ENCODE measurements at regions not wholly inside any gene's neighbourhood (a gene's known extent, or its start where the extent isn't known, plus 50 kb on each side); places are given as distances from the start of the nearest gene placed in this dataset.
"Not testable (repeated sequence)": the region's sequence is repeated elsewhere in the genome, so short reads cannot be mapped to it uniquely, and the experiment has no call there.

DNA sequence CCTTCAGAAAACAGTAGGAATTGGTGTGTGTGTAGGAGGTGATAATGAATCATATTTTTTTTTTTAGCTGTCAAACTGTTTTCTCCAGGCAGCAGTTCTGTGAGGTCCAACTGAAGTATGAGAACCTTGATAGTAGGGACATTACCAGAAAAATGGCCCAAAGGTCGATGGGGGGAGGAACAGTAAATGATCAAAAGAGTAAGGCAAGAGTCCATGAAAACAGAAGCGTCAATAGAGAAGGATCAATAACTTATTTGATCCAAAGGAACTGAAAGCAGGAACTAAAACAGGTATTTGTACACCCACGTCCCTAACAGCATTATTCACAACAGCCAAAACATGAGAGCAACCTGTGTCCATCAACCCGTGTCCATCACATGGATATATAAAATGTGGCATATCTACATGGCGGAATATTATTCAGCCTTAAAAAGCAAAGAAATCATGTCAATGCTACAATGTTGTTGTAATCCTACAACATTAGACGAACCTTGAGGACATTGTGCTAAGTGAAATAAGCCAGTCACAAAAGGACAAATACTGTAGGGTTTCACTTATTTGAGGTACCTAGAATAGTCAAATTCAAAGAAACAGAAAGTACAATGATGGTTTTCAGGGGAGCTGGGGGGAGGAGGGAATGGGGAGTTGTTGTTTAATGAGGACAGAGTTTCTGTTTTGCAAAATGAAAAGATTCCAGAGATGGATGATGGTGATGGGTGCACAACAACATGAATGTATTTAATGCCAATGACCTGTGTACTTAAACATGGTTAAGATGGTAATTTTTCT lies 214.0 kb upstream of the KLF14 start:
- no peak for DNase-seq (ENCODE audit: low spot score)

GRCh38 chr7:130948822-130949221 lies 214.8 kb upstream of the KLF14 start:
- DNase-seq (ENCODE audit: low spot score): no peak

DNA sequence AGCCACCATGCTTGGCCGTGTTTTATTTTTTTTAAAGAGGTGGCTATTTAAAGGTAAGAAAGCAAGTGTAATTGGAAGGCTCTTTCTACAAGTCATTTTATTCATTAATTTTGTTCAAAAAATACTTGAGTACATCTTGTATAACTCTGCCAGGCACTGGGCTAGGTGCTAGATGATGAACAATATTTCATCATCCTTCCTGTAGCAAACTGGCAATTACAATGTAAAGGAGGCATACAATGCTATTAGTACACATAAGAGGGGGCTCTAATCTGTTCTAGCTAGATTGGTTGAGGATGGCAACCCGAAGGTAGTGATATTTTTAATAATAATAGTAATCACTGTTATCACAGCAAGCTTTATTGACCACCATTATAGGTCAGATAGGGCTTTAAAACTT lies 215.5 kb upstream of the KLF14 start:
- no peak for DNase-seq (ENCODE audit: low spot score)

- DNase-seq (ENCODE audit: low spot score): no peak
These were observed 216.0 kb upstream of the KLF14 start for GRCh38 chr7:130950054-130950453.

DNA sequence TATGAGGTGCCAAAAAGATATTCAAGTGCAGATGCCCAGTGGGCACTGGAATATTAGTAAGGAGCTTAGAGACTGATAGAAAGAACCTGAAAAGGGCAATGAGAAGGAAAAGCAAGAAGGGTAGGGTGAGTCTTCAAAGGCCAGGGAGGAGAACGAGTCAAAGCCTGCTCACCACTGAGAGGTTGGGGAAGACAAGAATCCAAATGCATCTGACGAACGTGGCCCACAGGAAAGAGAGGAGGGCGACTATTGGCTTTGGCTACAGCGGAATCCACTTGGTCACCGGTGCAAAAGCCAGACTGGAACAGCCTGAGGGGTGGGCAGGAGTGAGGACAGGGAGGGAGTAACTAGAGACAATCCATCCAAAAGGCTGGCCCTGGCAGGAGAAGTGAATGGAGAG lies 216.7 kb upstream of the KLF14 start:
- DNase-seq (ENCODE audit: low spot score): no peak

DNA sequence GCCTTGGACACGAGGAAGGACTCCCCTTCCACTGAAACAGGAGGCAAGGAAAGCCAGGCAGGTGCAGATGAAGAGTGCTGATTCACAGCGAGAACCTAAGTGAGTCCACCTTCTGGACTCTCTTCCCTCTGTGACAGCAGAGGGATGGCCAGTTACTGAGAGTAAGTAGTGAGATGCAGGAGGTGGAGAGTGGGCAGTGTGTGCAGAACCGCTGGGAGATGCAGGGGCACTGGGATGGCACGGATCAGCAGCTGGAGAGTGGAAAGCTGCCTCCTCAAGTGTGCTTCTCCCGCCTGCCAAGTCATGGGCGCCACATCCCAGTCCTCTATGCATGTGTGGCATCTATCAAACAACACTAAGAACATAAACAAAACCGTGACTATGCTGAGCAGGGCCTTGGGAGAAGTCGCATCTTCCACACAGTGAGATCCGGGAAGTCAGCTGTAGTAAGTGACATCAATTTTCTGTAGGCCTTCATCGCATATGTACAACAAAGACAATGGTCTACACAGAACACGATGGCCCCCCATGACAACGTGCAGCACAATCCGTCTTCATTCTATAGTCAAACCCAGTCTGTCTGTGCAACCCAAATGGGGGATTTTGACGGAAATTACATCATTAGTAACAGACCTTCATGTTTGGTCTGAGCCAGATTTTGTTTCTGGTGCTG lies 217.4 kb upstream of the KLF14 start:
- no peak for DNase-seq (ENCODE audit: low spot score)

- no peak for DNase-seq (ENCODE audit: low spot score)
These were observed 218.2 kb upstream of the KLF14 start for GRCh38 chr7:130951976-130952876.

GRCh38 chr7:130953196-130953595 lies 219.2 kb upstream of the KLF14 start:
- no peak for DNase-seq (ENCODE audit: low spot score)

DNA sequence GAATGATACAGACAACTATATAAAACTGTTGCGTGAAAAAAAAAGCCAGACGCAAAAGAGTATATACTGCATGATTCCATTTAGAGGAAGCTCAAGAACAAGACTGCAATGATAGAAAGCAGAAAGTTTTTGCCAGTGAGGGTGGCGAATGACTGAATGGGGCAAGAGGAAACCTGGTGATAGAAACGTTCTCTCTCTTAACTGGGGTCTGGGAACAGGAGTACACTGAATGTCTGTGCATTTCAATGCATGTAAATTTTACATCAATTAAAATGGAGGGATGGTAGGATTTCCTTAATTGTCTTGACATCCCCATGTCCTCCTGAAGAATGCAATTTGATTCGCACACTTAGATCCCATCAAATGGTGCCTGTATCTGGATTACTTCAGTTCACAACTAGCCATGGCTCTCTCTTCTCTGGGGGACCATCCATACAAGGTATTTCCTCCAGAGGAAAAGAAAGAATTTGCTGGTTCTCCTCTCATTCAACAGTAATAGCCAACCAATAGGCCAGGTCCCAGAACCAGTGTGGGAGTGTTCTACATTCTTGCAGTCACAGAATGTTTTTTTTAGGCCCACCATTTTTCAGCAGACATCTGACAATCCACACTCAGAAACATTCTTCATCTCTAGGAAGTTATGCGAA lies 221.0 kb upstream of the KLF14 start:
- DNase-seq (ENCODE audit: low spot score): no peak

DNA sequence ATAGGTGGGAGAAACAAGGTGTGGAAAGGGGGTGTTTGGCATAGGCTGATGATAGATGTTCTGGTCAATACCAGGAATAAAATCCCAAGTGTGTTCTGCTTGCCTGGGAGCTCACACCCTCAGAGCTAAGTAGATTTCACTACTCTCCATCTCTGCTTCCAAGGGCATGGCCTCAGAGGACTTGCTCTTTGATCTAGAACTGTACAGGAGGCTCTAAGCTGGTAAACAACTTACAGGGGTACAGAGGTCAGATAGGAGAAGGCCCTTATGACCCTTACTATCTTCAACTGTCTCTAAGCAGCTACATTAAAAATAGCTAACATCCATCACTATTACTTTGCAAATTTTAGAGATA lies 221.5 kb upstream of the KLF14 start:
- no peak for DNase-seq (ENCODE audit: low spot score)

- DNase-seq (ENCODE audit: low spot score): no peak
These were observed 222.6 kb upstream of the KLF14 start for GRCh38 chr7:130956417-130957136.

DNA sequence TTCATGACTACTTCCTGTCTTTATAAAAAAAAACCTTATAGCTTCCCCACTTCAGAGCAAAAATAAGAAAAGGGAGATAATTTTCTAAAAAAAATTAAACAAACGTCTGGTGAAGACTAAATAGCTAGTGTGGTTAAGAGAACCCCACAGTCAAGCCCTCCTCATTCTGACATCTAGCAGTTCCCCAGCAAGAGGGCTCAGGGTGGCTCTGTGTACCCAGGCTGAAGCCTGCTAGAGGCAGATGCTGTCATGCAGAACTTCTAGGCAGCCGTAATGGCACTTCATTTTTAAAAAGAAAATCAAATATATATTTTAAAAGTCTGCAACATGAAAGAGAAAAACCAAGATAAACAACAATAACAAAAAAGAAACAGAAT lies 223.1 kb upstream of the KLF14 start:
- DNase-seq (ENCODE audit: low spot score): no peak

DNA sequence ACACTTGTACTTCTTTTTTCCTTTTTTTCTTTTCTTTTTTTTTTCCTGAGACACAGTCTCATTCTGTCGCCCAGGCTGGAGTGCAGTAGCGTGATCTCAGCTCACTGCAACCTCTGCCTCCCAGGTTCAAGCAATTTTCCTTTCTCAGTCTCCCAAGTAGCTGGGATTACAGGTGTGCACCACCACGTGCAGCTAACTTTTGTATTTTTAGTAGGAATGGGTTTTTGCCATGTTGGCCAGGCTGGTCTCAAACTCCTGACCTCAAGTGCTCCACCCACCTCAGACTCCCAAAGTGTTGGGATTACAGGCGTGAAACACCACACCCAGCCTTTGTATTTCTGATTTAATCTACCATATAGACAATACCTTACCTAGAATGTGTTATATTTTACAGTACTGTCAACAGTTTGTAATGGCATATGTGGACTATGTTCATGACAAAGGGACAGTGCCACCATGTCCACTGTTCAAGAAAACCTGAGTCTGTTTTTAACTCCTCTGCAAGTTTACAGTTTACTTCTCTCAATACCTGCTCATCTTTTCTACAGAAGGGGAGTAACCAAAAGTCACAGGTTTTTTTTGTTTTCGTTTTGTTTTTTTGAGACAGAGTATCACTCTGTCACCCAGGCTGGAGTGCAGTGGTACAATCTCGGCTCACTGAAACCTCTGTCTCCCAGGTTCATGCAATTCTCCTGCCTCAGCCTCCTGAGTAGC lies 223.9 kb upstream of the KLF14 start:
- DNase-seq (ENCODE audit: low spot score): not testable (repeated sequence)

- no peak for DNase-seq (ENCODE audit: low spot score)
These were observed 224.8 kb upstream of the KLF14 start for GRCh38 chr7:130958846-130959245.

GRCh38 chr7:130959743-130960207 lies 225.8 kb upstream of the KLF14 start:
- no peak for DNase-seq (ENCODE audit: low spot score)

DNA sequence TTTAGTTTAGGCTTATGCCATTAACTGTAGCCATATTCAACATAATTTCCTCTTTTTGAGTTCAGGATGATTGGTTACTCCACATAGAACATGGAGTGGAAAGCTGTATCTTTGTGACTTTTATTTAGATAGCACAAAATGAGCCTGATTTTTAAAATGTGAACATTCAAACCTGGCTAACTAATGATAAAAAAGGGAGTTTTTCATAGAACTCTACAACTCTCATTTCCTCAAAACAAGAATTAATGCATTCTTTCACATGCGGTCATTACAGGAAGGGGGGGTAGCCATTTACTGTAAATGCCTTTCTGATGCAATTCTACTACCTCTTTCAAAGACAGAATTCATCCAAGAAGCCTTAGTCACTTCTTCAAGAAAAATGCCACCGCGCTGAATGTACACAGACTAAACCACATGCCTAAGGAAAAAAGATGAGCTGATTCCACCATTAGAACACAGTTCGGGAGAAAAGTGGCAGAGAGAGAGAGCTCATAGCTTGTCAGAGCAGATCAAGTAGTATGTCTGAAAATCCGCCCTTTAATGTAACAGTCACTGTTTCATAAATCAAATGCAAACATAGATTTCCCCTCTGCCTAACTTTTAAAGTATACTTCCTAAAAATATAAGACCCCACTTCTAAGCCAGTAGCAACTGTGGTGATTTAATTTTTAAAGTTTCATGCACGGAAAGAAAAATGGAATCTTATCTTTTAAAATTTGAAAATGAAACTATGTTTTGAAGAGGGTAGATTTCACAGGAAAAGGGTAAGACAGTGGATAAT lies 226.4 kb upstream of the KLF14 start:
- DNase-seq (ENCODE audit: low spot score): no peak

DNA sequence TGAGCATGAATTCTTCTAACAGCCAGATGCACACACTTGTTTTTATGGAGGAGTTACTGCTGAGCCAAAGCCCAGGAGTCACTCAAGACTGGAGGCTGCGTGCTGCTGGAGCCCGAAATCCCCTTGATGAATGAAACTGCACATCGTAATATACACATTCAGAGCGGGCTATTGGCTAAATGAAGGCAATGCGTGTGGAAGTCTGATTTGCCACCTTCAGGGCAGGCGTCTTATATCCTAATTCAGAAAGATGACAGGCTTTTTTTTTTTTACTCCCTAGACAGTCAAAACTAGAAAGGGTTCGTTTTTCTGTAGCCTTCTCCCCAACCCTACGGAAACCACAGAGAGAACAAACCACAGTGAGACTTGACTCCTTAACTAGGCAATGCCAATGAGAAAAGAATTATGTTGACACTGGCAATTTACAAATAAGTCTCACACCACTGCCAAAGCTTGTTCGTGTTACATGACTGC lies 227.2 kb upstream of the KLF14 start:
- no peak for DNase-seq (ENCODE audit: low spot score)

DNA sequence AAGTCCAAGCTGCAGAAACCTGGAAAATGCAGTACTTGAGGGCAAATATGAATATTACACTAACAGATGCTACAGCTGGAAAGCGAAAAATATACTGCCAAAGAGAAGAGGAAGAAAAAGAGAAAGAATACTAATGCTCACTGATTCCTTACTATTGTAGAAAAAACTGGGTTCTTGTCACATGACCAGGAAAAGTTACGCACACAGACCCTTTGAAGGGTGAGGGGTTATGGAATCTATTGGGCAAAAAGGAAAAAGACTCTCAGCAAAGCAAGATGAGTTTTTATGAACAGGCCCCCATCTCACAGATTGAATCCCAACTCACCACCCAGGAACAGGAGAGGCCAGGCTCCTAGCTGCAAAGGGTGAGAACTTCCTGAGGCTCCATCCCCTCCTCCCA lies 228.1 kb upstream of the KLF14 start:
- DNase-seq (ENCODE audit: low spot score): no peak

DNA sequence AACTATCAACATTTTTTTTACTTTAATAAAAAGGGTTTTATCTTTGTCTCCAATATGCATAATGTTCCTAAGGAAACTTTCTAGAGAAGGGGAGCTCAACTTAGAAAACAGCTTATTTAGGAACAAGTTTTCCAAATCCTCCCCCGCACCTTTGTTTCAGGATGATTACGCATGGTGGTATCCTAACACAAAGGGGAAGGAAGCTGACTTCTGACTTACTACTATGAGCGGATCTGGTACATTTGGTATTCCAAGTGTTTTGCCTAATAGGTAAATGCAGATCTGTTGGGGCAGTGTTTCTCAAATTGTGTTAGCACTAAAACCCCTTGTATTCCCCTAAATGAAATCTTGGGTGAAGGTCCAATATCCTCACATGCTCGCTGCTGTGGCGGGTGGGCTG lies 229.3 kb upstream of the KLF14 start:
- DNase-seq (ENCODE audit: low spot score): no peak

GRCh38 chr7:130965515-130965914 lies 231.5 kb upstream of the KLF14 start:
- DNase-seq (ENCODE audit: low spot score): no peak
